ENCODE measurements at regions not wholly inside any gene's neighbourhood (a gene's known extent, or its start where the extent isn't known, plus 50 kb on each side); places are given as distances from the start of the nearest gene placed in this dataset.

GRCh38 chr2:140128909-140129308 lies 1348.7 kb upstream of the NXPH2 start:
- TF ChIP-seq GATA2 (IDR thresholded peaks at IDR 0.05; ENCODE audit: low read depth, low read length) (no peak), GATA3 (IDR thresholded peaks at IDR 0.05; ENCODE audit: low read depth, low read length) (no peak)
